ENCODE measurements at regions not wholly inside any gene's neighbourhood (a gene's known extent, or its start where the extent isn't known, plus 50 kb on each side); places are given as distances from the start of the nearest gene placed in this dataset.

DNA sequence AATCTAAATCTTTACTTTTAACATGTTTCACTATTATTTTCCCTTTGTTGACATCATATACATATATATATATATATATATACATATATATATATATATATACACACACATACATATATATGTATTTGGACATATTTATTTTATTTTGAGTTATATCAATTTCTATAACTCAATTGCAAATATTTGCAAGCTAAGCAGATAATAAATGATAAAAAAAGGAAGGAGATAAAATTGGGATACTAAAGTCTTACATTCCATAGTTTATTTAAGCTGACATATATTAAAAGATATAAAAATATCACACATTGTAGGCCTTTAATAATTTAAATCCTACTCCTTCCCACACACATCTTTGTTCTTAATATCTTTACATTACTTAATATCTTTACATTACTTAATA, 372.2 kb downstream of the GRXCR1 start:
- CTCF ChIA-PET = no interaction called here
- POLR2A ChIA-PET = no interaction called here
- Histone ChIP-seq H3K4me3 (ENCODE audit: low read depth, low read length) (no peak overlapping the region), H3K27ac (ENCODE audit: extremely low read depth, low read depth, low read length) (no peak overlapping the region), H3K4me1 (ENCODE audit: control insufficient read depth, insufficient read depth, low read length) (no peaks in the 10 kb centered on the region), H3K9me3 (ENCODE audit: control insufficient read depth, insufficient read depth, low read depth, low read length) (no peaks in the 10 kb centered on the region), H3K36me3 (ENCODE audit: control insufficient read depth in 2 of 2, insufficient read depth in 1 of 2, low read length in 2 of 2) (no peaks in the 10 kb centered on the region)
- TF ChIP-seq SETDB1 (IDR thresholded peaks at IDR 0.05; ENCODE audit: insufficient read length, low read length) (no peak), ZBTB8A (tag by site-specific recombination; IDR thresholded peaks at IDR 0.05) (no peak), ZNF623 (tag by site-specific recombination; IDR thresholded peaks at IDR 0.05) (no peak), YY2 (tag by site-specific recombination; IDR thresholded peaks at IDR 0.05) (no peak)

DNA sequence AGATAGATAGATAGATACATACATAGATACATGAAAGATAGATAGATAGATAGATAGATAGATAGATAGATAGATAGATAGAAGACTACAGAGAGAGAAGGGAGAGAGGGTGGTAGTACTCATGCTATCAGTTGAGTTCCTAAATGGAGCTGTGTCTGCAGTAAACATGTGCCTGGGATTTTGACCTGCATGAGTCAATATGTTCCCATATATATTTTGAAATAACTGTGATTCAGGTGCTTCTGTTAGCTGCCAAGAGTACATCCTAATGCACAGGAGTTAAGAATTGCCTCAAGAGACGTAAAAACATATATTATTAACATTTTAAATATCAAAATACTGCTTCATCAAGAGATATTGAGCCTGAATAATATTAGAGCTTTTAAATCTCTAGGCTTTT, 379.4 kb downstream of the GRXCR1 start:
- no peaks in the 10 kb centered on the region for H3K9me3 ChIP-seq (ENCODE audit: control insufficient read depth, insufficient read depth, low read depth, low read length)
- ChIA-PET CTCF (no interaction called here), POLR2A (interaction anchor here (0.6 kb wide), 1 partner anchor 292 kb away, joined by 3 read pairs; no protein-coding TSS in a partner anchor)
- H3K4me1 ChIP-seq (ENCODE audit: control insufficient read depth, insufficient read depth, low read length) = no peaks in the 10 kb centered on the region
- H3K27ac ChIP-seq (ENCODE audit: extremely low read depth, low read depth, low read length) = no peak overlapping the region
- no peaks in the 10 kb centered on the region for H3K36me3 ChIP-seq (ENCODE audit: control insufficient read depth in 2 of 2, insufficient read depth in 1 of 2, low read length in 2 of 2)
- TF ChIP-seq ZEB2 (tag by site-specific recombination; IDR thresholded peaks at IDR 0.05) = no peak
- TF ChIP-seq ZNF791 (tag by site-specific recombination; IDR thresholded peaks at IDR 0.05) = no peak
- no peak for TF ChIP-seq ZNF146 (tag by site-specific recombination; IDR thresholded peaks at IDR 0.05)
- H3K4me3 ChIP-seq (ENCODE audit: low read depth, low read length) = no peak overlapping the region

DNA sequence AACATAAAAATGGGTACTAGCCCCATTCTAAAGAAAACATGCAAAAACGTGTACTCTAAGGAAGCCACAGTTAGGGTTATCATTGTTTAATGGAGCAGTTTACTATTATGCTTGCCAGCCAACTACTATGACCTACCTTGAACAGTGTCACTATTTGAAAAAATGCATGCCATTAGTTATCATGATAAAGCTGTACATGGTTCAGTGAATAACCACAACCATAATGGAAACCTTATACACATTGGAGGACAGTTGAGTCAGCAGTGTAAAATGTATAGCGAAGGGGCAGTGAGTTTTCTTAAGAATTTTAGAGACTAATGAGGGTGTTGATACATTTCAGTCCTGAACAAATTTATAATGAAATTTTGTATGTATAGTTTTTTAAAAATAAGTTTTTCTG, 381.9 kb downstream of the GRXCR1 start:
- TF ChIP-seq, protein P1, sequence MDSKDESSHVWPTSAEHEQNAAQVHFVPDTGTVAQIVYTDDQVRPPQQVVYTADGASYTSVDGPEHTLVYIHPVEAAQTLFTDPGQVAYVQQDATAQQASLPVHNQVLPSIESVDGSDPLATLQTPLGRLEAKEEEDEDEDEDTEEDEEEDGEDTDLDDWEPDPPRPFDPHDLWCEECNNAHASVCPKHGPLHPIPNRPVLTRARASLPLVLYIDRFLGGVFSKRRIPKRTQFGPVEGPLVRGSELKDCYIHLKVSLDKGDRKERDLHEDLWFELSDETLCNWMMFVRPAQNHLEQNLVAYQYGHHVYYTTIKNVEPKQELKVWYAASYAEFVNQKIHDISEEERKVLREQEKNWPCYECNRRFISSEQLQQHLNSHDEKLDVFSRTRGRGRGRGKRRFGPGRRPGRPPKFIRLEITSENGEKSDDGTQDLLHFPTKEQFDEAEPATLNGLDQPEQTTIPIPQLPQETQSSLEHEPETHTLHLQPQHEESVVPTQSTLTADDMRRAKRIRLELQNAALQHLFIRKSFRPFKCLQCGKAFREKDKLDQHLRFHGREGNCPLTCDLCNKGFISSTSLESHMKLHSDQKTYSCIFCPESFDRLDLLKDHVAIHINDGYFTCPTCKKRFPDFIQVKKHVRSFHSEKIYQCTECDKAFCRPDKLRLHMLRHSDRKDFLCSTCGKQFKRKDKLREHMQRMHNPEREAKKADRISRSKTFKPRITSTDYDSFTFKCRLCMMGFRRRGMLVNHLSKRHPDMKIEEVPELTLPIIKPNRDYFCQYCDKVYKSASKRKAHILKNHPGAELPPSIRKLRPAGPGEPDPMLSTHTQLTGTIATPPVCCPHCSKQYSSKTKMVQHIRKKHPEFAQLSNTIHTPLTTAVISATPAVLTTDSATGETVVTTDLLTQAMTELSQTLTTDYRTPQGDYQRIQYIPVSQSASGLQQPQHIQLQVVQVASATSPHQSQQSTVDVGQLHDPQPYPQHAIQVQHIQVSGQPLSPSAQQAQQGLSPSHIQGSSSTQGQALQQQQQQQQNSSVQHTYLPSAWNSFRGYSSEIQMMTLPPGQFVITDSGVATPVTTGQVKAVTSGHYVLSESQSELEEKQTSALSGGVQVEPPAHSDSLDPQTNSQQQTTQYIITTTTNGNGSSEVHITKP (tag by site-specific recombination; IDR thresholded peaks at IDR 0.05) = no peak
- no peak for TF ChIP-seq ZNF626 (tag by site-specific recombination; IDR thresholded peaks at IDR 0.05)
- TF ChIP-seq, protein P2, sequence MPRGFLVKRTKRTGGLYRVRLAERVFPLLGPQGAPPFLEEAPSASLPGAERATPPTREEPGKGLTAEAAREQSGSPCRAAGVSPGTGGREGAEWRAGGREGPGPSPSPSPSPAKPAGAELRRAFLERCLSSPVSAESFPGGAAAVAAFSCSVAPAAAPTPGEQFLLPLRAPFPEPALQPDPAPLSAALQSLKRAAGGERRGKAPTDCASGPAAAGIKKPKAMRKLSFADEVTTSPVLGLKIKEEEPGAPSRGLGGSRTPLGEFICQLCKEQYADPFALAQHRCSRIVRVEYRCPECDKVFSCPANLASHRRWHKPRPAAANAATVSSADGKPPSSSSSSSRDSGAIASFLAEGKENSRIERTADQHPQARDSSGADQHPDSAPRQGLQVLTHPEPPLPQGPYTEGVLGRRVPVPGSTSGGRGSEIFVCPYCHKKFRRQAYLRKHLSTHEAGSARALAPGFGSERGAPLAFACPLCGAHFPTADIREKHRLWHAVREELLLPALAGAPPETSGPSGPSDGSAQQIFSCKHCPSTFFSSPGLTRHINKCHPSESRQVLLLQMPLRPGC (tag by site-specific recombination; IDR thresholded peaks at IDR 0.05) = no peak
- TF ChIP-seq ZNF239 (tag by site-specific recombination; IDR thresholded peaks at IDR 0.05) = no peak
- no peak for TF ChIP-seq ZNF560 (tag by site-specific recombination; IDR thresholded peaks at IDR 0.05; ENCODE audit: borderline replicate concordance)
- TF ChIP-seq KLF1 (tag by site-specific recombination; IDR thresholded peaks at IDR 0.05) = no peak
- no peak for TF ChIP-seq ZFP37 (tag by site-specific recombination; IDR thresholded peaks at IDR 0.05)
- no peak for TF ChIP-seq SP2 (tag by site-specific recombination; IDR thresholded peaks at IDR 0.05)
- H3K36me3 ChIP-seq (ENCODE audit: control insufficient read depth in 2 of 2, insufficient read depth in 1 of 2, low read length in 2 of 2) = no peaks in the 10 kb centered on the region
- no peaks in the 10 kb centered on the region for H3K9me3 ChIP-seq (ENCODE audit: control insufficient read depth, insufficient read depth, low read depth, low read length)
- ChIA-PET CTCF (interaction anchor here (0.8 kb wide), 1 partner anchor 29 kb away, joined by 3 read pairs; no protein-coding TSS in a partner anchor), POLR2A (no interaction called here)
- no peaks in the 10 kb centered on the region for H3K4me1 ChIP-seq (ENCODE audit: control insufficient read depth, insufficient read depth, low read length)
- no peak overlapping the region for H3K27ac ChIP-seq (ENCODE audit: extremely low read depth, low read depth, low read length)
- no peak overlapping the region for H3K4me3 ChIP-seq (ENCODE audit: low read depth, low read length)

DNA sequence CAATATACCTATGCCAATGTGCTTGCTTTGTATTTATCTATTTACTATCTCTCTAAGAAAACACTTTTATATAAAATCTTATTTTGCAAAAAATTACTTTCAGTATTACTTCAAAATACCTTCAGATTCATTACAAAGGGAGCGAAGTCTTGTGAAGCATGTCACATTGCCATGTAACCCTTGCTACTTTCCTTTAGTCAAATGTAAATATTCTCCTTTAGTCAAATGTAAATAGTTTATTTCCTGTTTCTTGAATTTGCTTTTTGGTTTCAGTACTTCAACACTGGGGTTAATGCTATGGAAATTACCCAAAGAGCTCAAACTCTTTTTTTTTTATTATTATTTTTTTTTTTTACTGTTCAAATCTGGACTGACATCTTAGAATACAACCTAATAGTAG, 383.3 kb downstream of the GRXCR1 start:
- POLR2A ChIA-PET = no interaction called here
- Histone ChIP-seq H3K4me1 (ENCODE audit: control insufficient read depth, insufficient read depth, low read length) (no peaks in the 10 kb centered on the region), H3K36me3 (ENCODE audit: control insufficient read depth in 2 of 2, insufficient read depth in 1 of 2, low read length in 2 of 2) (no peaks in the 10 kb centered on the region), H3K27ac (ENCODE audit: extremely low read depth, low read depth, low read length) (no peak overlapping the region), H3K4me3 (ENCODE audit: low read depth, low read length) (no peak overlapping the region), H3K9me3 (ENCODE audit: control insufficient read depth, insufficient read depth, low read depth, low read length) (no peaks in the 10 kb centered on the region)
- CTCF ChIA-PET = no interaction called here
- TF ChIP-seq PRDM1 (tag by site-specific recombination; IDR thresholded peaks at IDR 0.05) (no peak), ZSCAN16 (tag by site-specific recombination; IDR thresholded peaks at IDR 0.05) (no peak), ZNF416 (tag by site-specific recombination; IDR thresholded peaks at IDR 0.05) (no peak), BCL11A (tag by site-specific recombination; IDR thresholded peaks at IDR 0.05; ENCODE audit: low read depth) (no peak), ZXDB (tag by site-specific recombination; IDR thresholded peaks at IDR 0.05) (no peak), REPIN1 (tag by site-specific recombination; IDR thresholded peaks at IDR 0.05; ENCODE audit: low read depth) (no peak), ZNF423 (tag by site-specific recombination; IDR thresholded peaks at IDR 0.05) (no peak), ZNF624 (tag by site-specific recombination; IDR thresholded peaks at IDR 0.05) (no peak), ZNF274 (IDR thresholded peaks at IDR 0.05; ENCODE audit: low read length) (no peak), ZNF274 (tag by site-specific recombination; IDR thresholded peaks at IDR 0.05; ENCODE audit: borderline replicate concordance) (no peak)
- TF ChIP-seq, protein P3, sequence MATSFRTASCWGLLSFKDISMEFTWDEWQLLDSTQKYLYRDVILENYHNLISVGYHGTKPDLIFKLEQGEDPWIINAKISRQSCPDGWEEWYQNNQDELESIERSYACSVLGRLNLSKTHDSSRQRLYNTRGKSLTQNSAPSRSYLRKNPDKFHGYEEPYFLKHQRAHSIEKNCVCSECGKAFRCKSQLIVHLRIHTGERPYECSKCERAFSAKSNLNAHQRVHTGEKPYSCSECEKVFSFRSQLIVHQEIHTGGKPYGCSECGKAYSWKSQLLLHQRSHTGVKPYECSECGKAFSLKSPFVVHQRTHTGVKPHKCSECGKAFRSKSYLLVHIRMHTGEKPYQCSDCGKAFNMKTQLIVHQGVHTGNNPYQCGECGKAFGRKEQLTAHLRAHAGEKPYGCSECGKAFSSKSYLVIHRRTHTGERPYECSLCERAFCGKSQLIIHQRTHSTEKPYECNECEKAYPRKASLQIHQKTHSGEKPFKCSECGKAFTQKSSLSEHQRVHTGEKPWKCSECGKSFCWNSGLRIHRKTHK (tag by site-specific recombination; IDR thresholded peaks at IDR 0.05) = no peak
